HS-27A (cell line): ENCODE measurements at regions not wholly inside any gene's neighbourhood (a gene's known extent, or its start where the extent isn't known, plus 50 kb on each side); places are given as distances from the start of the nearest gene placed in this dataset.

ENCODE experiments used
- DNase-seq: peaks from one replicate; pipeline ENCODE4 v3.0.0-alpha.2; 2012; ENCODE audit warnings: low read depth, missing footprints

DNA sequence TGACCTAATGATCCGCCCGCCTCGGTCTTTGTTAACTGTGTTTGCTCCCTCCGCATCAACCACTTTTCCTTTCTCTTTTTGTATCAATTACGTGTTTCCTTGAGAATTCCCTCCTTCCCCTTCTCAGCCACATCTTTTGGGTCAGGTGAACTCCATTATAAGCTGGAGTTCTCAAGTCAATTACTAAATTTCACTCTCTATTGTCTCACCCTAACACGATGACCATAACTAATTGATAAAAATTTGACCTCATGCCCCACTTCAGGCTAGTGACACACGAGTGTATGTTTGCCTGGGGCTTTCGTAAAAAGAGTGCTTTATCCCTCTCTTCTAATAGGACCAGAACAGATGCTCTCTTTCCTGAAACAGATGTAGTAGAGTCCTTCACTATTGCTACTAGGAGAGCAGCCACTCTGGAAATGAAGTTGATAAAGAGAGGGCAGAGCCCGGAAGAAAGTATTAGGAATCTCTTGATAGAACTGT lies 403.6 kb upstream of the ANXA10 start:
- DNase-seq: no peak

DNA sequence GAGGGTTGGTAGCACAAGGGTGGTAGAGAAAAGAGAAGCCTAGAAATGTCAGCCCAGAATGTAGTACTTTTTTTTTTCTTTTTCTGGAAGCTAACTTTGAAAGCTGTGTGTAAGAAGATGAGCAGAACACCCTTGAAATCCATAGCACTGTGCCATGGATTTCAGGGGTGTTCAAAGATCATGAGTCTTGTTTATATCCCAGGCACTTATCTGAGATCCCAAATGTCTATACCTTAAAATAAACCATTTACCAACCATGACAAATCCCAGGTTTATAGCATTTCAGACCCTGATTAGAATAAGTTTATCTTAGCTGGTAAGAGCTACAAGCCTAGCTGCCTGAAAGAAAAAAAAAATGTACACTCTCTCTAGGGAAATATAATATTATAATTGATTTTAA lies 389.9 kb upstream of the ANXA10 start:
- no peak for DNase-seq

DNA sequence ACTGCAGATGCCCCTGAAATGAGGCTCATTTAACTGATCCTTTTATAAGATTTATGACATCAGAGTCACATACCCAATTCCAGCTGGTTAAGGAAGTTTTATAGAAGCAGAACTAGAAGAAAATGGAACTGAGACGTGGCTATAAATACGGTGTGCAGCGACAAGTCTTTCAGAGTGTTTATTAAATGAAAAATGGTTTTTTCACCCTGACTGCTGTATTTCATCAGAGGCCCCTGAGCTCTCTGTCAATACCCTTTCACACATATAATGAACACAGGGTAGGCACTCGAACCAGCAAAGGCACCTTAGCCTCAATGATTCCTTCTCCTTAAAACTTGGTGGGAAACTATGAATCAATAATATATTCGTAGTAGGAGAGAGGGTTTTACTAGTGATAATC lies 380.8 kb upstream of the ANXA10 start:
- no peak for DNase-seq

GRCh38 chr4:167713756-167714155 lies 378.6 kb upstream of the ANXA10 start:
- no peak for DNase-seq

- DNase-seq: no peak
Observed at GRCh38 chr4:167715176-167715575, 377.2 kb upstream of the ANXA10 start.

DNA sequence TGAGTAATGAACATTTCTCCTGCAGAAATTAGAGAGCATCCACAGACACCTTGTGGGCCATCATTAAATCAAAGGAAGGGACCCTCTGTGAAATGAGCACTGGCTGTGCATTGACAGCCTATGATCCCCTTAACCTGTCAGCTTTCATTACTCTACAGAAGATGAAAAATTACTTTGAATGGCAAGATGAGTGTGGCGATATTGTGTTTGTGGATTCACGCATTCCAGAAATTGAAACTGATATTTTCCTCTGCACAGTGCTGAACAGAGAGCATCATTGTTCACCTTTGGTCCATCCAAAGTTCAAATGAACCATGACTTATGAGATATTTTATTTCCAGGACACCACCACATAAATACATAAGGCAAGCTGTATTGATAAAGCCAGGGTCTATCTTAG lies 374.8 kb upstream of the ANXA10 start:
- no peak for DNase-seq

- no peak for DNase-seq
Observed at GRCh38 chr4:167721617-167722486, 370.5 kb upstream of the ANXA10 start.

DNA sequence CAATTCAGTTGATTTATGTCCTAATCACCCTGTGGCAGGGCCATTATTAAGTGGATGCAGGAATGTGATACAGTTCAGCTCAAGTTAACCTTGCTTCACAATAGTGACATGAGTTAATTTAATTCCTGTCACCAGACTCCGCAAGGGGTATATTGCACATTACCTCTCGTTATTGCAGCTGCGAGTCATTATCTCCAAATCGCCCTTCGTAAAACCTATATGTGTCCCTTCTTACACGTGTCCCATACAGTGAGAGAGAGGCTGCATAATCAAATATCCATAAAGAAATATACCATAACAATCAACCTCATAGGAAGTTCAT lies 369.9 kb upstream of the ANXA10 start:
- DNase-seq: no peak

DNA sequence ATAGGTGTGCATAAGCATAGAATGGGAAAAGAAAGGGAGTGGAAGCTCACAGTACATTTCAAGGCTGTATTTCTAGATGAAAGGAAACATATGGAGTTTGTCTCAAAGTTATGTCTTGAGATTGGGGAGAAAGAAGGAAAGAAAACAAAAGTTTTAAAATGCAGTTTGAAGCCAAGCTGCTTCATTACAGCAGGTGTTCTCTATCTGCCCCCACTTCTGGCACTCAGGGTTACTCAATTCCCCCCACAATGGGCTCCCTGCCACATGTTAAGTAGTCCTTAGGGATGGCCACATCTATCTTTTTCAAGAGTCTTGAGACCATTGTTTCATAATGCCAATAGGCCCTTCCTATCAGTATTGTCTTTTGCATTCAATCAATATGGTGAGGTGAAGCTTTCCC lies 367.4 kb upstream of the ANXA10 start:
- DNase-seq: no peak

- no peak for DNase-seq
Observed at GRCh38 chr4:167730769-167731168, 361.6 kb upstream of the ANXA10 start.

DNA sequence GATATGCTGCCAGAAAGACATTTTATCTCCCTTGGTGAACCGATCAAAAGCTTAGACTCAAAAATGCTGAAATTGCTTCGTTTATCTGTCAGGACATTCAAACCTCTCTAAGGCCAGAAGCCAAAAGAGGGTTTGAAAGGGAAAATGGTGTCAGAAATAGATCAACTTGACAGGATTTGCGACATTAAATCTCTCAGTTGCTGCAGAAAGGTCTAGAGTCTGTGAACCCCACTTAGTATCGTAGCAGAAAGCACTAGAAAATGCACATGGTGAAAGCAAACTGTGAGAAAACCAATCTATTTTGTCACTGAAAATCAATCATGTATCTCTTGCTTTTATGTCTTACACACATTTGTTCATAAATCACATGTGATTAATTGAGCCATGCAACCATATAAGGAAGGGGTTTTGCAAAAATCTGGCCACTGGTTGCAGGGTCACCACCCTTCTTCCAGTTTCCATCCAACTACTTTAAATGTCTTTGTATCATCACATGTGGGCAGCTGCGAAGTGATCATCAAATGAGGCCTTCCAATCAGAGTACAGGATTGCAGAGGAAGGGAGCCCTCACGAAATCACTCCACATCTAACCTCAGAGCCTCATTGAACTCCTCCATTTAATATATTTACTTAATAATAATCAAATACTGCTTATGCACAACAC lies 347.2 kb upstream of the ANXA10 start:
- DNase-seq: no peak

GRCh38 chr4:167767281-167767680 lies 325.1 kb upstream of the ANXA10 start:
- no peak for DNase-seq

- DNase-seq: no peak
Observed at GRCh38 chr4:167774646-167775045, 317.7 kb upstream of the ANXA10 start.

- no peak for DNase-seq
Observed at GRCh38 chr4:167775375-167775774, 317.0 kb upstream of the ANXA10 start.

DNA sequence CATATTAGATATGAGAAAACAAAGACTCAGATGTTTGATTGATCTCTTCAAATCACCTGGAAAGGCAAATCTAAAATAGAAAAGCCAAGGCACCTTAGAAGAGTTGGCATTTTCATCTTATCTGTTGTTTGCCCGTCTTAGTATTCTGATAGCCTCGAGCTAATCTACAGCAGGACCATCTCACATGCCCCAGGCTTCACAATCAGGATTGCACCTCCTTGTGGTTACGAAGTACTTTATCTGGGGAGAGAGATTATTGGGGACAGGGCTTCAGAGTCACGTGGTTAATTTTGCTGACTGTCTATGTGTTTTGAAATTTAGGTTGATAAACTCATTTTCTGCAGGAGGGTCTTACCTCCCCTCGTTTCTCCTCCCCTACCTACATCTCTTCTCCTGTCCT lies 313.1 kb upstream of the ANXA10 start:
- no peak for DNase-seq

DNA sequence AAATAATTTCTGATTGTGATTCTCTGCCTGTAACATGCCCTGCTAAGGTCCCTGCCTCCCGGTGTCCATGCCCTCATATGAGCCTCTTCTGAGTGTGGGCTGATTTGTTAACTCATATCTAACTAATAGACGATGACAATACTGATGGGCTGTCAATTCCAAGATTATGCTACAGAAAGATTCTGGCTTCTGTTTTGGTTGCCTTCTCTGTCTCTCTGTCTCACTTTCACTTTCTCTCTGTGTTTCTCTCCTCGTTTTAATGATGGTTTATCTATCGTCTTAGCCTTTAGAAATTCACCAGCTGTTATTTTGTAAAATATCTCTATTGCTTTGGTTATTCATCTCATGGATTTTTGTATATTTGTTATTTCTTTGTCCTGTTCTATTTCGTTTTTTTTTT lies 312.5 kb upstream of the ANXA10 start:
- DNase-seq: no peak

DNA sequence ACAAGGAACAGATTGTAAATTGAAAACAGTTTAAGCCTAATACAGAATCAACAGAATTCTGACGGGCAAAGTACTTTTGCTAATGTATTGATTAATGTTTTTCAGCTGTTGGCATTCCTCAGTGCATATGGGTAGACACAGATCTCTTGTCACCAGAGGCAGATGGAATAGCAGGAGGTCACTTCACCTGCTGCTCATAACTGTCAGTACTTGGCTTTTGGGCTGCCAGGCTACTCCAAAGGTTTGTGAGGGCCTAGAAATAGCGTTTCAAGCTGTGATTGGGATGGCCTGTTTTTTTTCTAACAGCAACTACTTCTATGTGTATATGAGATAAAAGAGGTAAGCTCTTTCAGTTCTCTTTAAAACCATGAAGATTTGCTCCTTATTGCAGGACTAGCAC lies 307.5 kb upstream of the ANXA10 start:
- DNase-seq: no peak

GRCh38 chr4:167785523-167785922 lies 306.8 kb upstream of the ANXA10 start:
- no peak for DNase-seq

- no peak for DNase-seq
Observed at GRCh38 chr4:167786504-167786903, 305.8 kb upstream of the ANXA10 start.

GRCh38 chr4:167787231-167787630 lies 305.1 kb upstream of the ANXA10 start:
- no peak for DNase-seq

- no peak for DNase-seq
Observed at GRCh38 chr4:167802463-167803212, 289.7 kb upstream of the ANXA10 start.

DNA sequence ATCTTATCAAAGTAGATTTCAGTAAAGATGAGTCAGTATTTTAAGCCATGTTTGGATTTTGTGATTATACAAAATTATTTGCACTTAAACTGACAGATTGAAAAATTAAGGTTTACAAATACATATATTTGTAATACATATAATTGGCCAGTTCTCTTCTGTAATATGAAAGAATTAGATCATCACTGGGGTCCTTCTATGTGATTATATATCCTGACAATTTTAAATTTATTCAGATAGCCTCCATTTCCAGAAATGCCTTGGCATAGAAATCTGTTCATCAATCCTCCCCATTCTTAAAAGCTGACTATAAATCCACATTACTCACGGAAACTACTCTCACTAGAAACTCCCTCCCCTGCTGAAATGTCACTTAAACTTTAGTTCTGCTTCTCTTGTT lies 280.4 kb upstream of the ANXA10 start:
- DNase-seq: no peak

DNA sequence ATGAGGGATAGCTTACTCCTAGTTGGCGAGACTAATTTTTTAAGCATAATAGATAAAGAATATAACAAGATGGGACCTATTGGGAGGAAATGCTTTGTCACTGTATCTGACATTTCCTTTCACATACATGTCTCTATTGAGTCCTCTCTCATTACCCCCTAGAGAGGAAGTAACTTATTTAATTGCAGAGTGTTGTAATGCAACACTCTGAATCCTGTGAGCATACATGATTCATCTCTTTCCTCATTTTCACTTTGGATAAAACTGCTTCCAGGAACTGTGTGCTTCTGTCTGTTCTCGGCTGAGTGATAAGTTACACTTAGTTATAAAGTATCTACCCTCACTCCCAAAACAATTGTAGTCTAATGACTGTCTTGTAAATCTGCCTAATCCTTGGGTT lies 266.1 kb upstream of the ANXA10 start:
- DNase-seq: no peak
